Neural progenitor cell (in vitro differentiated cells): ENCODE measurements at regions not wholly inside any gene's neighbourhood (a gene's known extent, or its start where the extent isn't known, plus 50 kb on each side); places are given as distances from the start of the nearest gene placed in this dataset.

Experiments used
- EZH2 ChIP-seq: fragments of 200-600 bp; sonication (generic); IDR thresholded peaks from 2 replicates; pipeline ENCODE4 v1.6.1; 2017; ENCODE audit warnings: antibody characterized with exemption, mild to moderate bottlenecking, moderate library complexity
- EZH2phosphoT487 ChIP-seq: fragments of 200-600 bp; sonication (generic); IDR thresholded peaks from 2 replicates; pipeline ENCODE4 v1.6.1; 2017; ENCODE audit warnings: antibody characterized with exemption
- TF ChIP-seq, protein P1 (sequence below): fragments of 200-600 bp; sonication (generic); IDR thresholded peaks from 2 replicates; pipeline ENCODE4 v1.5.1; 2017; ENCODE audit warnings: antibody characterized with exemption, mild to moderate bottlenecking

- TF ChIP-seq, protein P1, sequence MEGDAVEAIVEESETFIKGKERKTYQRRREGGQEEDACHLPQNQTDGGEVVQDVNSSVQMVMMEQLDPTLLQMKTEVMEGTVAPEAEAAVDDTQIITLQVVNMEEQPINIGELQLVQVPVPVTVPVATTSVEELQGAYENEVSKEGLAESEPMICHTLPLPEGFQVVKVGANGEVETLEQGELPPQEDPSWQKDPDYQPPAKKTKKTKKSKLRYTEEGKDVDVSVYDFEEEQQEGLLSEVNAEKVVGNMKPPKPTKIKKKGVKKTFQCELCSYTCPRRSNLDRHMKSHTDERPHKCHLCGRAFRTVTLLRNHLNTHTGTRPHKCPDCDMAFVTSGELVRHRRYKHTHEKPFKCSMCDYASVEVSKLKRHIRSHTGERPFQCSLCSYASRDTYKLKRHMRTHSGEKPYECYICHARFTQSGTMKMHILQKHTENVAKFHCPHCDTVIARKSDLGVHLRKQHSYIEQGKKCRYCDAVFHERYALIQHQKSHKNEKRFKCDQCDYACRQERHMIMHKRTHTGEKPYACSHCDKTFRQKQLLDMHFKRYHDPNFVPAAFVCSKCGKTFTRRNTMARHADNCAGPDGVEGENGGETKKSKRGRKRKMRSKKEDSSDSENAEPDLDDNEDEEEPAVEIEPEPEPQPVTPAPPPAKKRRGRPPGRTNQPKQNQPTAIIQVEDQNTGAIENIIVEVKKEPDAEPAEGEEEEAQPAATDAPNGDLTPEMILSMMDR, result no peak
- TF ChIP-seq EZH2, result no peak
- no peak for TF ChIP-seq EZH2phosphoT487
Observed at GRCh38 chr1:4219111-4219510, 319.0 kb upstream of the C1orf174 start.
